HG03175 (cell line): ENCODE measurements at regions not wholly inside any gene's neighbourhood (a gene's known extent, or its start where the extent isn't known, plus 50 kb on each side); places are given as distances from the start of the nearest gene placed in this dataset.

Experiments
- ATAC-seq: cut with Tn5 transposase; IDR thresholded peaks from one replicate; pipeline ENCODE4 v1.9.1; 2021; ENCODE audit warnings: mild to moderate bottlenecking, moderate library complexity; ENCODE audit not compliant: unreplicated experiment

DNA sequence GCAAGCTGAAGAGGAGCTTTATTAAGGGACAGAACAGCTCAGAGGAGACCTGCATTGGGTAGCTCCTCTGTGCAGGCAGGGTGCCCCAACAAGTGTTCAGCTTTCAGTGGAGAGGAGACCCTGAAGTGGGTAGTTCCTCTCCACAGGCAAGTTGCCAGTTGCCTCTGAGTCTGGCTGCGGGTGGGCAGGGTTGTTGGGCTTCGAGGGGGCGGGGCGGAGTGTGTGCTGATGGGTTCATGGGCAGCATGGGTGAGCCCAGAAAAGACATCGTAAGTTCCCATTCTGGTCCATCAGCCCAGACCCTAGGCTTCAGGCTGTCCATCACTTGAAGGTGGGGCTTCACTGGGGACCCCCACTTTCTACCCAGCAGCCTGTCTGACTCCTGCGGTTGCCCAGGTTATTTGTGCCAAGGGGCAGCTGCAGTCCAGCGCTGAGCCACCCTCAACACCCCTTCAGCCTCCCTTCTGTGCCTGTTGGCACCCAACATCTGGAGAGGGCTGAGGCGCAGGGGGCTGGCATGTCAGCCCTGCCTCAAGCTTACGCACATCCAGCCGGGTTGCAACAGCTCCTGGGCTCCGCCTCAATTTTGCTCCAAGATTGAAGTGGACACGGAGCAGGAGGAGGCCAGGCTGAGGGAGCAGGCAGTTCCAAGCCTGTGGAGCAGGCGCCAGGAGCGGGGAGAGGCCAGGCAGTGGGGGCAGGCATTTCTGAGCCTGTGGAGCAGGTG is 350.5 kb upstream of the PCDH20 start:
- ATAC-seq: no peak

- no peak for ATAC-seq
Measured at GRCh38 chr13:61765181-61765742, 349.6 kb upstream of the PCDH20 start.

DNA sequence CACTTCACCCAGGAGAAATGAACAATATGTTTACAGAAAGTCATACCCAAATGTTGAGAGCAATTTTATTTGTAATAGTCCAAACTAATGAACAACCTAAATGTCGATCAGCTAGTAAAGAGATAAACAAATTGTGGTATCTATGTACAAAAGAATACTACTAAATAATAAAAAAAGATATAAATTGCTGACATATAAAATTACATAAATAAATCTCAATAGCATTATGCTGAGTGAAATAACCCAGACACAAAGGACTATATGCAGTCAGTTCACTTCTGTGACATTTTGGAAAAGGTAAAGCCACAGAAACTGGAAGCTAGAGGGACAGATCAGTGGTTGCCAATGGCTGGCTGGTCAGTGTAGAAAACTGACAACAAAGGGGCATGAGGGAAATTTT is 346.0 kb upstream of the PCDH20 start:
- ATAC-seq: no peak

DNA sequence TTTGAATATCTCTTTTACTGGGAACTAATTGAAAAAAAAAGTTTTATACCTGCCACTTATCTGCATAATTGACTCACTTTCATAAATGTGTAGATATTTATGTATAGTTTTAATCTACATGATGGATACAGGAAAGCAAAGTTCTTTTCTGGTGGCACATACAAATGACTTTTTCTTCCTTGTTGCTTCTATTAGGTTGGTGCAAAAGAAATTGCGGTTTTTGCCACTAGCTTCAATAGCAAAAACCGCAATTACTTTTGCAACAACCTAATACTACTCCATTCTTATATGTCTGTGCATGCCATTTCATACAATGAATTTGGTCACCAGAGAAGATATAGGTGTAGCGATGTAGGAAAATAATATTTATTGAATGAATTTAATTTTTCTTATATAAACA is 344.5 kb upstream of the PCDH20 start:
- no peak for ATAC-seq

- no peak for ATAC-seq
Measured at GRCh38 chr13:61756031-61756430, 340.4 kb upstream of the PCDH20 start.

DNA sequence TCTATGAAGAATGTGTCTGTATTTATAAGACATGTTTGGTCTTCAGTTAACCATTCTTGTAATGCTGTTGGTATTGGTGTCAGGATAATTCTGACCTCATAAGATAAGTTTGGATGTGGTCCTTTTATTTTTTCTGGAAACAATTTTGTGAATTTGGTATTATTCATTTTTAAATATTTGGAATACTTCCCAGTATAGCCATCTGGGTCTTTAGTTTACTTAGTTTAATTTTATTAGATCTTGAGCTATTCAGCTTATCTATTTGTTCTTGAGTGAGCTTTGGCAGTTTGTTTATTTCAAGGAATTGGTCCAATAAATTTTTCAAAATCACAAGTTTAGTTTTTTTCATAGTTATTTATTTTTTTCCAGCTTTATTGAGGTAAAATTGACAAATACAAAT is 335.4 kb upstream of the PCDH20 start:
- ATAC-seq: no peak

DNA sequence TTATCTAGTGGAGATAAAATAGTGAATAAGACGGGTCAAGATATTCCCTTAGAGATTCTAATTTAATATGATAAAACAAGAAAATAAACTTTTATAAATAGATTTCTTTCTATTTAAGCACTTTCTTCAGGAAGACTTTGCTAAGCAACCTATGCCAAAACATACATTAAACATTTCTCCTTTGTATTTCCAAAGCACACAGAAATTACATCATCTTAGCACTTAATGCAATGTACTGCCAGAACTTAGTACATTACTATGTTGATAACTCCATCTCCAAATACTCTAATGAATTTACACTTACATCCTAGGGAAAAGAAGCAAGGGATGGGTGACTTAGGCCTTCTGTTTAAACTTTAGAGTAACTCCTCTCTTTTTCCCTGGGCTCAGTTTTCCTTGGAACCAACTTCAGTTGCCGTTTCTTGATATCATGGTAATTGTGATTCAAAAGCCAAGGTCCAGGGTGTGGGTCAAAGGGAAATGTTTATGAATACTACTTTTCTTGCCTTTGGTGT is 322.6 kb upstream of the PCDH20 start:
- no peak for ATAC-seq

DNA sequence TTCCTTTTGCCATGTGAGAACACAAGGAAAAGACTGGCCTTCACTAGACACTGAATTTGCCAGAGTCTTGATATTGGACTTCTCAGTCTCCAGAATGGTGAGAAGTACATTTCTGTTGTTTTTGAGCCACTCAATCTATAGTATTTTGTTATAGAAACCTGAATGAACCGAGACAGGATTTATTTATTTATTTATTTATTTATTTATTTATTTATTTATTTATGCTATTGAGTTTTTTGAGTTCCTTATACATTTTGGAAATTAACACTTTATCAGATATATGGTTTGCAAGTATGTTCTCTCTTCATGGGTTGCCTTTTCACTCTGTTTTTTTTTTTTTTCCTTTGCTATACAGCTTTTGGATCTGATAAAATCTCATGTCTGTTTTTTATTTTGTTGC is 319.0 kb upstream of the PCDH20 start:
- ATAC-seq: no peak

DNA sequence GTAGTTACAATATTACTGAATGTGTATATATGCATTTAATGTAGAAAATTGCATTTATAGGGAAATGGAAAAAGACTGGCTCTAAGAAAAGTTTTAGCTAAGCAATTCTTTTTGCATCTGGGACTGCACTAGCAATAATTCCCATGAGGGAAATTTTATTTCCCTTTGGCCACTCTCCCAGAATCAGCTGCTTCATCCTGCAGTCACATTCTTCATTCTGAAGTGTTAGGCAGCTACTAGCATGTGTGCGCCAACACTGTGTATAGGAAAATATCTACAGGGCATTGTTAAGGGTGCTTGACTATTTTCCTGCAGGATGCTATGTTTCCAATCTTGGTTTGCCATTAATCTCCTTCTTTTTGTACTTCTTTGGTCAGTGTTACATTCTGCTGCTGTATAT is 312.8 kb upstream of the PCDH20 start:
- no peak for ATAC-seq

GRCh38 chr13:61727767-61728166 is 312.1 kb upstream of the PCDH20 start:
- no peak for ATAC-seq

DNA sequence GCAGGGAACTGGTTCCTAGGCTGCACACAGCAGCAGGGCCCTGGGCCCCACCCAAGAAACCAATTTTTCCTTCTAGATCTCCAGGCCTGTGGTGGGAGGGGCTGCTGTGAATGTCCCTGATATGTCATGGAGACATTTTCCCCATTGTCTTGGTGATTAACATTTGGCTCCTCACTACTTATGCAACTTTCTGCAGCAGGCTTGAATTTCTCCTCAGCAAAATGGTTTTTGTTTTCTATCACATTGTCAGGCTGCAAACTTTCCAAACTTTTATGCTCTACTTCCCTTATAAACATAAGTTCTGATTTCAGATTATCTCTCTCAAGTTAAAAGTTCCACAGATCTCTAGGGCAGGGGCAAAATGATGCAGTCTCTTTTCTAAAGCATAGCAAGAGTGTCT is 310.2 kb upstream of the PCDH20 start:
- ATAC-seq: no peak

DNA sequence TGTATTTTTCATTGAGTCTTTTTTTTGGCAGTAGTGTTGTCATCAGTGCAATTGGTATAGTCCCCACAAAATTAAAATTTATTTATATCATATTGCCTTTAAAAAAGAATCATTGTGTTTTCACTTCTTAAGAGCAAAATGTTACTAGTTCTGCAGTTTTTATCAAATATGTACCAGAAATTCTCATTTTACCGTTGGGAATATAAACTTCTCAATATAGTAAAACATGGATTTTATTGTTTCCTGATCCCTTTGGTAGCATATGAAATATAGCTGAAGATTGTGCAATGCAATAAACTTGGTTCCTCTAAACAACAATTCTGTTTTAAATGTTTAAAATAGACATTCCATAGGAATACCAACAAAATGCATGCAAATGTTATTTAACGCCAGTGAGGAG is 306.5 kb upstream of the PCDH20 start:
- ATAC-seq: no peak

DNA sequence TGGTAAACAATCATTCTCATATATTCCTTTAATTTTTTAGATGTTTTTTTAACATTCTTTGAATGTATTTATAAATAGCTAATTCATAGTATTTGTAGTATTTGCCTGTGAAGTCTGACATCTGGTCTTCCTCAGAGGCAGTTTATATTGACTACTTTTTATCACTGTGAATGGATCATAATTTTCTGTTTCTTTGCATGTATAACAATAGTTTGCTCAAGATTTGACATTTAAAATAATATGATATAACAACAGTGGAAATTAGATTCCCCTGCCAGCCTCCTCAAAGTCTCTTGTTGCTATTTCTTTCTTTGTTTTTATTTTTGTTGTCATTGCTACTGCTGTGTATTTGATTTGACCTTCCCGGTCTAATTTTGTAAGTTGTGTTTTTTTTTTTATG is 297.0 kb upstream of the PCDH20 start:
- ATAC-seq: no peak

DNA sequence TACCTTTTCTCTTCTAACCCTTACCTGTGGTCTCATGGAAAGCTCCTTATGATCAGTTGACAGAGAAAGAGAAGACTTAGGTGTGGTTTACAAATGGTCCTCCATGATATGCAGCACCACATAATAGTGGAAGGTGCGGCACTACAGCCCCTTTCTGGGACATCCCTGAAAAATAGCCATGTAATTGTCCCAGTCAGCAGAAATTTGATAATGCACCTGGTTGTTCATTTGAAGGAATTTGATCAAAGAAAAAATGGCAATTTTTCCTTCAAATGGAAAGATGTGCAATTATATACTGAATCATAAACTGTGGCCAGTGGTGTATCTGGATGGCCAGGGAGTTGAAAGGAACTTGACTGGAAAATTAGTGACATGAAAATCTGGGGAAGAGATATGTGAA is 293.6 kb upstream of the PCDH20 start:
- no peak for ATAC-seq

DNA sequence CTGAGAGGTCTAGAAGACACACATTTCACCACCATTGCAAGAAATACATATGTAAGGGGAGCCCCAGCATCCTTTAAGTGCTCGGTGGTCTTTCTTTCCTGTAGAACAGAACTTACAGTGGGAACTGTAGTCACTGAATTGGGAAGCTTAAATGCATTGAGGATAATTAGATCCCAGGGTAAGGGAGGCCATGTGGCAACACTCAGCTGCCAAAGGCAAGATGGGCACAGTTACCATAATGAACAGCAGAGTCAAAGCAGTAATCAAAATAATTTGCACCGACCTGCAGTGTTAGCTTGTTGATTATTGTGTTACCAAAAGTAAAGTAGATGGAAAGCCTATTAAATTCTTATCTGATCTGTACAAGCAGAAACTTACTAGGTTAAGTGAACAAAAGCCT is 291.2 kb upstream of the PCDH20 start:
- ATAC-seq: no peak

DNA sequence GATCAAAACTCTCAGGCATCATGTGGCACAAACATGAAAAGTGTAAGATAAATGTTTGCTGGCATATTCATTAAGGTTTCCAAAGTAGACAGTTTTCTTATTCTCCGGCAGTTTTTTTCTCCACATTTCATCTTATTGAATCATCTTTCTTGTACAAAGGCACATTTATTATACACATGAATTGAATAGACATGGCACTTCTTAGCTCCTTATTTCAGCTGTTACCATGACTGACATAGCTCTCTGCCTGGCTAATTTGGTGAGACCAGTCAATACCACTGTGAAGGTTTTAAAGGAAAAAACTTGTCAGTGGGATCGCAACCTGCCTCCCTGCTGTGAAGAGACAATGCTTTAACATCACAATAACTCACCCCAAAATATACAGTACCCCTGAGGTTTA is 285.0 kb upstream of the PCDH20 start:
- no peak for ATAC-seq

DNA sequence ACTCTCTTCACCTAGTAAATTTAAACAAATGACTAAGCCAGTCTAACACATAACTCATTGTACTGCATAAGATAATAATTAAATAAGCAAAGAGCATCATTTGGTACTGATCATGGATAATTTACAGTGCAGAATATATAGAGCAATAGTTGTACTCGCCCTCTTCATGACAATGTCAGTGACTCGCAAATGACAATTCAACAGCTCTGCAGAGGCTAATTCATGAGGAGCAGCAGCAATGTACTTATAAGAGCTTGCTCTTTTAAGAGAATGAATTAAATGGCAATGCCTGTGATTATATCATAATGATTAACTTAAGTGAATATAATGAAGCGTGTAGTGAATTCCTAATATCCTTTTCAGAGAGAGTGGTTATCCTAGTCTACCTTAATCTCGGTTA is 284.5 kb upstream of the PCDH20 start:
- ATAC-seq: no peak

DNA sequence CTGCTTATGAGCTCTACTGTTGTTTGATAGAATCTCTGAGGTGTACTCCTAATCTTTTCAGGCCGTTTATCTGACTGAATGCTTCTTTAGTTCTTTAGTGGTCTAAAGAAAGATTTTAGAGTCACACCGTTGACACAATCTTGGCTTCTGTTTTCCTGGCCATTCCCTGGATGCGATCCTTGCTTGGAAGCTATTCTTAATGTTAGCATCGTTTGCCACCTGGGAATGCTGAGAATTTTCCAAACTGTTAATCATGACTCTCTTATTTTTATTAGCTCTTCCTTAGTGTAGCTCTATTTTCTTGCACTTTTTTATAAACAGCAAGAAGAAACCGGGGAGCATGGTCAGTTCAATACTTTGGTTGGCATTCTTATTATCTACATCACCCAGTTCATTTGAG is 281.0 kb upstream of the PCDH20 start:
- no peak for ATAC-seq

DNA sequence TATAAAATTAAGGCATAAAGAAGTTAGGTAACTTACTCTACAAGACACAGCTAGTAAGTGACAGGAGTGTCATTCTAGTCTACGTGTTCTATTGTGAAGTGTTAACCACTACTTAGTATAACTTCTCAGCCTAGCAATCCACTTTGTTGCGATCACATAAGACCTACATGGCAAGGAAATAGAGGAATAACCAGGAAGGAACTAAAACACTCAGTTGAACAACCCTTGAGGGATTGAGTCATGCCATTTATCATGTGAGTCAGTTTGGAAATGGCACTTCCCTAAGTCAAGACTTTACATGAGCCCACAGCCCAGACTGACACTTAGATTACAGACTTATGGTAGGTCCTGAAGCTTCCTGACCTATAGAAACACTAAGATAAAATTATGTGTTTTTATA is 279.5 kb upstream of the PCDH20 start:
- ATAC-seq: no peak

- ATAC-seq: no peak
Measured at GRCh38 chr13:61692691-61693090, 277.0 kb upstream of the PCDH20 start.

DNA sequence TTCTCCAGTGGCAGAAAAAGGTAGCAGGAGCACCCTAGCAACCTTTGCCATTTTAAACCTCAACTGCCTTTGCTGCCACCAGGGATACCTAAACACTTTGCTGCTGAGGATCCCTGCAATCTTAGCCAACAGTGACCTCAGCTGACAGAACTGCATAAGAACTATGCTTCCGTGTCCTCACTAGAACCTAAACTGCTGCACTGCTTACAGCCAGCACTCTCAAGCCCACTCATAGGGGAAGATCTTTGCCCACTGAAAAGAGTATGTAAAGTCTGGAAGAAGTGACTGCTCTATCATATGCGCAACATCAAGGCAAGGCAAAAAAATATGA is 270.0 kb upstream of the PCDH20 start:
- ATAC-seq: no peak

DNA sequence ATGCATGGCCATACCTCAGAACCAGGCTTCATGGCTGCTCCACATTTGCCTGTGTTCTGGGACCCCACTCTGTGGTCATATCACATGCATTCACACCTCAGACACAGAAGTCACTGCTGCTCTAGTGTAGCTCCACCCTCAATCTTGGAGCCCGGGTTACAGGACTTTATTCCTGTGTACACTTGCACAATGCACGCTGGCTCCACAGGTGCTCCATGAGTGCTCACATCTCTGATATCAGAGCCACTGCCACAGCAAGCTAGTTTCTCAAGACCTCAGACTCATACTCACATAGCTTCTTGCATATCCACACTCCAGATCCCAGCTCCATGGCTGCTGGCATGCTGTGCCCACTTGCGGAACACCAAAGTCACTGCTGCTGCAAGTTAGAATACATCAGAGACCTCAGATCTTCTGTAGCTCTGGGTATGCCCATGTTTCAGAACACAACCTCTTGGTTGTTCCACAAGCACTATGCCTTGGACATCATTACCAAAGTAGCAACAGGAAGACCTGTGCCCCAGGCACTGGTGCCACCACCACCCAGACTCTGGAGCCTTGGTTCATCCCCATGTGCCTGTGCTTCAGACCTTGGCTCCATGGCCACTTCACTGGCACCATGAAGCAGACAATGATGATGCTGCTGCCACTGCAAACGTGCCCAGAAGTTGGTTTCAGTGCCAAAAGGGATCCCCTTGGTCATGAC is 269.5 kb upstream of the PCDH20 start:
- ATAC-seq: no peak
